ENCODE measurements at regions not wholly inside any gene's neighbourhood (a gene's known extent, or its start where the extent isn't known, plus 50 kb on each side); places are given as distances from the start of the nearest gene placed in this dataset.

DNA sequence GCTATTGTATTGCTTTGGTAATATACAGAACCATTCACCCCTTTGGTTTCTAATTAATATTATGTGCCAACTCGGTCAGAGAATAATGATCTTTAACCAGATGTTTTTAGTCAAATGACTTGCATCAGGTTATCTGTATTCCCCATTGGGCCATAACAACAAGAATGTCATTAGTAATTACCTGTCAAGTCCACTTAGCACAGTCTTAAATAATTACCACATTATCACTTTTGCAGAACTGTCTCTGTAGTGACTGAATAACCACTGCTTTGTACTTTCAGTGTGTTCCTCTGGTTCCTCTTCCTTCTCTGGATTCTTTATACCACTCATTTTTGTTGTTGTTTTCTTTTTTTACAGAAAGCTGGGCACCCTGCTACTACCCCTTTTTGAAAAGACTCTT lies 257.7 kb upstream of the SPOCK3 start:
- in situ Hi-C loops (cut with MboI), result no loop called here
- Histone ChIP-seq H3K27ac (ENCODE audit: control insufficient read depth, insufficient read depth) (no peak overlapping the region), H4K20me1 (ENCODE audit: control insufficient read depth, insufficient read depth) (no peaks in the 10 kb centered on the region), H3K27me3 (replicated peaks in 1 of 2; ENCODE audit: control insufficient read depth in 2 of 2, insufficient read depth in 2 of 2, low read length in 1 of 2) (no peaks in the 10 kb centered on the region), H3K4me2 (ENCODE audit: control insufficient read depth, insufficient read depth) (no peak overlapping the region), H3K4me3 (no peak overlapping the region), H3K36me3 (ENCODE audit: control insufficient read depth in 2 of 2, insufficient read depth in 2 of 2, low read length in 1 of 2) (no peaks in the 10 kb centered on the region), H3K9me3 (replicated peaks; ENCODE audit: control insufficient read depth, insufficient read depth, low read length) (no peaks in the 10 kb centered on the region), H3K9ac (ENCODE audit: control insufficient read depth, insufficient read depth, low read length) (no peak overlapping the region), H2AFZ (ENCODE audit: control insufficient read depth, low read depth, low read length) (no peak overlapping the region), H3K79me2 (ENCODE audit: control insufficient read depth, insufficient read depth, low read length) (no peaks in the 10 kb centered on the region), H3K4me1 (ENCODE audit: control insufficient read depth, insufficient read depth, low read length) (no peaks in the 10 kb centered on the region)
- no peak for DNase-seq (ENCODE audit: low read depth, low spot score)
- SMC1A ChIA-PET (ENCODE audit: uncharacterized antibody, unreplicated experiment), result no interaction called here
- RAD21 ChIA-PET (ENCODE audit: unreplicated experiment), result no interaction called here
- ATAC-seq, result no peak
- TF ChIP-seq MTA2 (IDR thresholded peaks at IDR 0.05; ENCODE audit: low read depth), result peak; percentile 45; the same call in 1 of the 2 replicates
- TF ChIP-seq, protein P1, sequence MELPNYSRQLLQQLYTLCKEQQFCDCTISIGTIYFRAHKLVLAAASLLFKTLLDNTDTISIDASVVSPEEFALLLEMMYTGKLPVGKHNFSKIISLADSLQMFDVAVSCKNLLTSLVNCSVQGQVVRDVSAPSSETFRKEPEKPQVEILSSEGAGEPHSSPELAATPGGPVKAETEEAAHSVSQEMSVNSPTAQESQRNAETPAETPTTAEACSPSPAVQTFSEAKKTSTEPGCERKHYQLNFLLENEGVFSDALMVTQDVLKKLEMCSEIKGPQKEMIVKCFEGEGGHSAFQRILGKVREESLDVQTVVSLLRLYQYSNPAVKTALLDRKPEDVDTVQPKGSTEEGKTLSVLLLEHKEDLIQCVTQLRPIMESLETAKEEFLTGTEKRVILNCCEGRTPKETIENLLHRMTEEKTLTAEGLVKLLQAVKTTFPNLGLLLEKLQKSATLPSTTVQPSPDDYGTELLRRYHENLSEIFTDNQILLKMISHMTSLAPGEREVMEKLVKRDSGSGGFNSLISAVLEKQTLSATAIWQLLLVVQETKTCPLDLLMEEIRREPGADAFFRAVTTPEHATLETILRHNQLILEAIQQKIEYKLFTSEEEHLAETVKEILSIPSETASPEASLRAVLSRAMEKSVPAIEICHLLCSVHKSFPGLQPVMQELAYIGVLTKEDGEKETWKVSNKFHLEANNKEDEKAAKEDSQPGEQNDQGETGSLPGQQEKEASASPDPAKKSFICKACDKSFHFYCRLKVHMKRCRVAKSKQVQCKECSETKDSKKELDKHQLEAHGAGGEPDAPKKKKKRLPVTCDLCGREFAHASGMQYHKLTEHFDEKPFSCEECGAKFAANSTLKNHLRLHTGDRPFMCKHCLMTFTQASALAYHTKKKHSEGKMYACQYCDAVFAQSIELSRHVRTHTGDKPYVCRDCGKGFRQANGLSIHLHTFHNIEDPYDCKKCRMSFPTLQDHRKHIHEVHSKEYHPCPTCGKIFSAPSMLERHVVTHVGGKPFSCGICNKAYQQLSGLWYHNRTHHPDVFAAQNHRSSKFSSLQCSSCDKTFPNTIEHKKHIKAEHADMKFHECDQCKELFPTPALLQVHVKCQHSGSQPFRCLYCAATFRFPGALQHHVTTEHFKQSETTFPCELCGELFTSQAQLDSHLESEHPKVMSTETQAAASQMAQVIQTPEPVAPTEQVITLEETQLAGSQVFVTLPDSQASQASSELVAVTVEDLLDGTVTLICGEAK (IDR thresholded peaks at IDR 0.05; ENCODE audit: borderline replicate concordance), result no peak
- TF ChIP-seq, protein P2, sequence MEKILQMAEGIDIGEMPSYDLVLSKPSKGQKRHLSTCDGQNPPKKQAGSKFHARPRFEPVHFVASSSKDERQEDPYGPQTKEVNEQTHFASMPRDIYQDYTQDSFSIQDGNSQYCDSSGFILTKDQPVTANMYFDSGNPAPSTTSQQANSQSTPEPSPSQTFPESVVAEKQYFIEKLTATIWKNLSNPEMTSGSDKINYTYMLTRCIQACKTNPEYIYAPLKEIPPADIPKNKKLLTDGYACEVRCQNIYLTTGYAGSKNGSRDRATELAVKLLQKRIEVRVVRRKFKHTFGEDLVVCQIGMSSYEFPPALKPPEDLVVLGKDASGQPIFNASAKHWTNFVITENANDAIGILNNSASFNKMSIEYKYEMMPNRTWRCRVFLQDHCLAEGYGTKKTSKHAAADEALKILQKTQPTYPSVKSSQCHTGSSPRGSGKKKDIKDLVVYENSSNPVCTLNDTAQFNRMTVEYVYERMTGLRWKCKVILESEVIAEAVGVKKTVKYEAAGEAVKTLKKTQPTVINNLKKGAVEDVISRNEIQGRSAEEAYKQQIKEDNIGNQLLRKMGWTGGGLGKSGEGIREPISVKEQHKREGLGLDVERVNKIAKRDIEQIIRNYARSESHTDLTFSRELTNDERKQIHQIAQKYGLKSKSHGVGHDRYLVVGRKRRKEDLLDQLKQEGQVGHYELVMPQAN (conservative IDR thresholded peaks at IDR 0.05), result no peak
- intact Hi-C loops (cut with micrococcal nuclease; ENCODE audit: unreplicated experiment), result no loop called here
- CTCF ChIA-PET, result no interaction called here
- FAIRE-seq, result no peak
- POLR2A ChIA-PET, result no interaction called here
- BruUV-seq (replicated peaks), result no TSS peak
- 0% methylated on average over 1 of the region's 1 CpG for WGBS (ENCODE audit: insufficient coverage, insufficient replicate concordance, low lambda C conversion rate, missing lambda C conversion rate)

Data from GM12878 (cell line).